ENCODE measurements at regions not wholly inside any gene's neighbourhood (a gene's known extent, or its start where the extent isn't known, plus 50 kb on each side); places are given as distances from the start of the nearest gene placed in this dataset.

DNA sequence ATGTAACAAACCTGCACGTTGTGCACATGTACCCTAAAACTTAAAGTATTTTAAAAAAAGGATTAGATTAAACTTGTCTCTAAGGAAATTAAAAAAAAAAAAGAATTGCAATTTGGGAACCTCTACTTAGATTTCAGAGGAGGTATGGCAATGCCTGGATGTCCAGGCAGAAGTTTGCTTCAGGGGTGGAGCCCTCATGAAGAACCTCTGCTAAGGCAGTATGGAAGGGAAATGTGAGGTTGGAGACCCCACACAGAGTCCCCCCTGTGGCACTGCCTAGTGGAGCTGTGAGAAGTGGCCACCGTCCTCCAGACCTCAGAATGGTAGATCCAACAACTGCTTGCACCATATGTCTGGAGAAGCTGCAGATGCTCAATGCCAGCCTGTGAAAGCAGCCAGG is 279.6 kb upstream of the CCDC196 start:
- H3K4me3 ChIP-seq (ENCODE audit: low read depth, low read length) = no peak overlapping the region
- no peak for DNase-seq (ENCODE audit: low read depth)
- TF ChIP-seq CTCF (IDR thresholded peaks at IDR 0.05; ENCODE audit: insufficient read depth, low read length) = no peak

DNA sequence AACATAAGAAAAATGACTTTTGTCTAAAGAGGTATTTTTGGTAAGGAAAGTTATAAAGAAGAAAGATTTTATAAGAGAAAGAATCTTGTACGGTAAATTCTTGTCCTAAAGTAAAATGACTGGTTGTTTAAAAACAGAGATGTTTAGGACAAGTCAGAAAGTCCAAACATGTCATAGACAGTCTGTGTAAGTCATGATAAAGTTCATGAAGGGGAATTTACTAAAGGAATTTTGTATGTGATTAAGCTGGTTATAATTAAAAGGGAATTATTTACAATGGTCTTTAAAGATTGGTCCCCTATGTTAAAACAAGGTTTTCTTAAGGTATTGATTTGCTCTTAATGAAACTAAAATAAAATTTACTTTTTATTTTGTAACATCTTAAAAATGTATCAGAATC is 269.4 kb upstream of the CCDC196 start:
- no peak overlapping the region for H3K4me3 ChIP-seq (ENCODE audit: low read depth, low read length)
- no peak for DNase-seq (ENCODE audit: low read depth)
- TF ChIP-seq CTCF (IDR thresholded peaks at IDR 0.05; ENCODE audit: insufficient read depth, low read length) = no peak

GRCh38 chr14:66219886-66220285 is 266.3 kb upstream of the CCDC196 start:
- no peak overlapping the region for H3K4me3 ChIP-seq (ENCODE audit: low read depth, low read length)
- DNase-seq (ENCODE audit: low read depth) = no peak
- TF ChIP-seq CTCF (IDR thresholded peaks at IDR 0.05; ENCODE audit: insufficient read depth, low read length) = no peak

DNA sequence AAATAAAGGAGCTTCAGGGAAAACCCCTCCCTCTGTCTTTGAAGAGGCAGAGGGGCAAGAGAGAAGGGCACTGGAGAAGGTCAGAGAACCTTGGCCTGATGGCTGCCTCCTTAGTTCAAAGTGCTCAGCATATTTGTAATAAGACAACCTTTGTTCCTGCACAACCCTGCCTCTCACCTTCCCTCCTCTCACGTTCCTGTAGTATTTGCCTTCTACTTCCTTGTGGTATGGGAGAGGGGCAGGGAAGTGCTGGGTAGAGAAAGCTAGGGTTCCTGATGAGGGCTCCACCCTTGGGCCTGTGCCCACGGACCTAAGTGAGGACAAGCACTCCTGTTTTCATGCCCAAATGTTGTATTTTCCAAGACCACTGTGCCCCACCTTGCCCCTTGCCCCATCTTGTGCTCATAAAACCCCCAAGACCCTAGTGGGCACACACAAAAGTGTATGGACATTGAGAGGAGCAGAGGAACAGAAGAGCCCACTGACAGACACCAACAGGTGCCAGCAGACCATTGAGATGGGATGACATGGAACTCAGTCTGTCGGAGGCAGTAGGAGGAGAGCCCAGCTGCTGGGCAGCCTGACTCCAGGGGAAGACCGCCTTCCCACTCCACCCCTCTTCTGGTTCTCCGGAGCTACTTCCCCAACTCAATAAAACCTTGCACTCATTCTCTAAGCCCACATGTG is 261.5 kb upstream of the CCDC196 start:
- TF ChIP-seq CTCF (IDR thresholded peaks at IDR 0.05; ENCODE audit: insufficient read depth, low read length) = no peak

GRCh38 chr14:66225337-66225736 is 260.8 kb upstream of the CCDC196 start:
- TF ChIP-seq CTCF (IDR thresholded peaks at IDR 0.05; ENCODE audit: insufficient read depth, low read length) = no peak
- no peak for DNase-seq (ENCODE audit: low read depth)
- H3K4me3 ChIP-seq (ENCODE audit: low read depth, low read length) = no peak overlapping the region

More for the DNA sequence above, 261.5 kb upstream of the CCDC196 start:
- no peak for DNase-seq (ENCODE audit: low read depth)
- H3K4me3 ChIP-seq (ENCODE audit: low read depth, low read length) = no peak overlapping the region

DNA sequence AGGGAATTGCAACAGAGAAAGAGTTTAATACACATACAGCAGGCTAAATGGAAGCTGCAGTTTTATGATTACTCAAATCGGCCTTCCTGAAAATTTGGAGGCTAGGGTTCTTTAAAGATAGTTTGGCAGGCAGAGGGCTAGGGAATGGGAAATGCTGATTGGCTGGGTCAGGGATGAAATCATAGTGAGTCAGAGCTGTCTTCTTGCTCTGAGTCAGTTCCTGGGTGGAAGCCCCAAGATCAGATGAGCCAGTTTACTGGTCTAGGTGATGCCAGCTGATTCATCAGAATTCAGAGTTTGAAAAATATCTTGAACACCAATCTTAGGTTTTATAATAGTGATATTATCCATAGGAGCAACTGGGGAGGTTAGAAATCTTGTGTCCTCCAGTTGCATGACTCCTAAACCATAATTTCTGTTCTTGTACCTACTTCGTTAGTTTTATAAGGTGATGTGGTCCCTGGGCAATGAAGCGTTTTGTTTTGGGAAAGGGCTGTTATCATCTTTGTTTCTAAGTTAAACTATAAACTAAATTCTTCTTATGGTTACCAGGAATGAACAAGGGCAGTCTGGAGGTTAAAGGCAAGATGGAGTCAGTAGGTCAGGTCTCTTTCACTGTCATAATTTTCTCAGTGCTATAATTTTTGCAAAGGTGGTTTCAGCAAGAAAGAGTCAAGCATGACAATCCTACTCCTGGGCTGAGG is 257.8 kb upstream of the CCDC196 start:
- TF ChIP-seq CTCF (IDR thresholded peaks at IDR 0.05; ENCODE audit: insufficient read depth, low read length) = no peak
- peak; percentile 79 for DNase-seq (ENCODE audit: low read depth)
- H3K4me3 ChIP-seq (ENCODE audit: low read depth, low read length) = no peak overlapping the region

Measured in fibroblast of the aortic adventitia (primary cell).